Transverse colon (tissue), 3 donors: ENCODE measurements at regions not wholly inside any gene's neighbourhood (a gene's known extent, or its start where the extent isn't known, plus 50 kb on each side); places are given as distances from the start of the nearest gene placed in this dataset.

Experiments
- EP300 ChIP-seq: sonication (generic); formaldehyde crosslinking; IDR thresholded peaks from one replicate; pipeline ENCODE4 v1.6.1; 2017; ENCODE audit warnings: antibody characterized with exemption, low read depth
- POLR2A ChIP-seq: fragments of 450-650 bp; IDR thresholded peaks from one replicate; pipeline ENCODE4 v1.6.1; 2016; ENCODE audit warnings: antibody characterized with exemption, mild to moderate bottlenecking, moderate library complexity
- TF ChIP-seq, protein P1 (sequence below), 5 experiments: fragments of 200-600 bp in 3 of 5; fragments of 450-650 bp in 2 of 5; sonication (generic) in 3 of 5; IDR thresholded peaks; 1 replicate in 2 of 5; 2 replicates in 3 of 5; pipeline ENCODE4 v1.5.1; 2016 to 2017; ENCODE audit warnings: antibody characterized with exemption in 5 of 5, inconsistent platforms in 3 of 5, mild to moderate bottlenecking in 2 of 5, moderate library complexity in 1 of 5

- TF ChIP-seq, protein P1, sequence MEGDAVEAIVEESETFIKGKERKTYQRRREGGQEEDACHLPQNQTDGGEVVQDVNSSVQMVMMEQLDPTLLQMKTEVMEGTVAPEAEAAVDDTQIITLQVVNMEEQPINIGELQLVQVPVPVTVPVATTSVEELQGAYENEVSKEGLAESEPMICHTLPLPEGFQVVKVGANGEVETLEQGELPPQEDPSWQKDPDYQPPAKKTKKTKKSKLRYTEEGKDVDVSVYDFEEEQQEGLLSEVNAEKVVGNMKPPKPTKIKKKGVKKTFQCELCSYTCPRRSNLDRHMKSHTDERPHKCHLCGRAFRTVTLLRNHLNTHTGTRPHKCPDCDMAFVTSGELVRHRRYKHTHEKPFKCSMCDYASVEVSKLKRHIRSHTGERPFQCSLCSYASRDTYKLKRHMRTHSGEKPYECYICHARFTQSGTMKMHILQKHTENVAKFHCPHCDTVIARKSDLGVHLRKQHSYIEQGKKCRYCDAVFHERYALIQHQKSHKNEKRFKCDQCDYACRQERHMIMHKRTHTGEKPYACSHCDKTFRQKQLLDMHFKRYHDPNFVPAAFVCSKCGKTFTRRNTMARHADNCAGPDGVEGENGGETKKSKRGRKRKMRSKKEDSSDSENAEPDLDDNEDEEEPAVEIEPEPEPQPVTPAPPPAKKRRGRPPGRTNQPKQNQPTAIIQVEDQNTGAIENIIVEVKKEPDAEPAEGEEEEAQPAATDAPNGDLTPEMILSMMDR (IDR thresholded peaks at IDR 0.05): no peak
- no peak for TF ChIP-seq POLR2A
- no peak for TF ChIP-seq EP300
These were observed 206.0 kb upstream of the PCDH17 start for GRCh38 chr13:57425531-57425930.
